Spleen (tissue), 11 donors: ENCODE measurements at regions not wholly inside any gene's neighbourhood (a gene's known extent, or its start where the extent isn't known, plus 50 kb on each side); places are given as distances from the start of the nearest gene placed in this dataset.

ENCODE experiments used
- DNase-seq: peaks from one replicate; pipeline ENCODE4 v3.0.0-alpha.2; 2020
- H3K27ac ChIP-seq, 8 donors: fragments of 200-600 bp; sonication (generic) in 7 of 8; 1 replicate in 4 of 8; 2 replicates in 4 of 8; pipeline versions ENCODE4 v1.5.0 to v1.8.0; 2016 to 2021; ENCODE audit warnings: inconsistent platforms in 4 of 8, mild to moderate bottlenecking in 4 of 8, moderate library complexity in 1 of 8
- H3K27me3 ChIP-seq, 7 donors: fragments of 200-600 bp; sonication (generic) in 6 of 7; replicated peaks in 1 of 7; 1 replicate in 4 of 7; 2 replicates in 3 of 7; pipeline versions ENCODE4 v1.5.0 to v1.8.0; 2016 to 2021; ENCODE audit warnings: inconsistent platforms in 3 of 7, mild to moderate bottlenecking in 1 of 7
- H3K36me3 ChIP-seq, 6 donors: fragments of 200-600 bp; sonication (generic) in 5 of 6; 1 replicate in 4 of 6; 2 replicates in 2 of 6; pipeline versions ENCODE4 v1.5.0 to v1.8.0; 2016 to 2021; ENCODE audit warnings: inconsistent platforms in 2 of 6
- H3K4me1 ChIP-seq, 6 donors: fragments of 200-600 bp; sonication (generic) in 5 of 6; 1 replicate in 3 of 6; 2 replicates in 3 of 6; pipeline versions ENCODE4 v1.5.0 to v1.8.0; 2016 to 2021; ENCODE audit warnings: inconsistent platforms in 3 of 6
- H3K4me3 ChIP-seq, 8 donors: fragments of 200-600 bp; sonication (generic) in 7 of 8; 1 replicate in 4 of 8; 2 replicates in 4 of 8; pipeline versions ENCODE4 v1.5.0 to v1.8.0; 2016 to 2021; ENCODE audit warnings: inconsistent platforms in 4 of 8, mild to moderate bottlenecking in 4 of 8, moderate library complexity in 2 of 8
- H3K9me3 ChIP-seq, 8 donors: fragments of 200-600 bp; sonication (generic) in 7 of 8; 1 replicate in 4 of 8; 2 replicates in 4 of 8; pipeline versions ENCODE4 v1.5.0 to v1.8.0; 2016 to 2021; ENCODE audit warnings: inconsistent platforms in 4 of 8
- CTCF ChIP-seq, 11 experiments: fragments of 200-600 bp in 7 of 11; fragments of 450-650 bp in 4 of 11; sonication (generic) in 4 of 11; IDR thresholded peaks in 8 of 11; conservative IDR thresholded peaks in 3 of 11; 1 replicate in 7 of 11; 2 replicates in 4 of 11; pipeline versions ENCODE4 v1.4.0 to v1.8.0; 2016 to 2021; ENCODE audit warnings: antibody characterized with exemption in 11 of 11, inconsistent platforms in 4 of 11, mild to moderate bottlenecking in 1 of 11
- POLR2A ChIP-seq, 3 donors: fragments of 450-650 bp; IDR thresholded peaks; one replicate each; pipeline ENCODE4 v1.5.1; 2017; ENCODE audit warnings: antibody characterized with exemption in 3 of 3, mild to moderate bottlenecking in 1 of 3
- POLR2AphosphoS5 ChIP-seq, 3 donors: sonication (generic); formaldehyde crosslinking; IDR thresholded peaks; one replicate each; pipeline ENCODE4 v1.5.1; 2017; ENCODE audit warnings: antibody characterized with exemption in 3 of 3
- WGBS, 5 donors: extraction: QIAGEN DNeasy Blood & Tissue Kit in 3 of 5; methylation state at CpG; one replicate each; pipeline versions ENCODE4 v1.1.5 to v1.1.7; 2013 to 2018; 5-methylcytosine and 5-hydroxymethylcytosine counted together
- intact Hi-C: fragments of 100-400 bp; cut with DNase I; formaldehyde crosslinking; loops from one replicate; pipeline ENCODE4 v1.15.0; 2023; ENCODE audit warnings: low total_unique reads
- small RNA-seq, 4 donors: library from RNA; depleted of rRNA; stranded (forward); fragments of <200 nt; gene quantifications; one replicate each; pipeline ENCODE3, GENCODE V24; 2016
- donor health status: healthy with polysubstance abuse.
- donor health status: DM: no; HTN: no; CAD: no; lungs with moderate emphysema.
- donor health status: DM: no; HTN: no; CAD: no.
- donor health status: Bipolar disorder and iron deficiency.
- donor health status: healthy.
- donor health status: DM: no; HTN: no; CAD: no.
- donor health status: DM: yes; HTN: yes; CAD: no.

GRCh38 chr11:8858808-8859207 is 52.2 kb upstream of the AKIP1 start:
- H3K4me3 ChIP-seq: no peak overlapping the region
- H3K36me3 ChIP-seq: no peaks in the 10 kb centered on the region
- H3K27ac ChIP-seq: peak overlapping the region in 1 of 8 donors; percentile 6
- no peak for DNase-seq
- TF ChIP-seq POLR2AphosphoS5 (IDR thresholded peaks at IDR 0.05) (no peak), CTCF (IDR thresholded peaks at IDR 0.05 in 8 of 11, conservative IDR thresholded peaks at IDR 0.05 in 3 of 11) (no peak), POLR2A (IDR thresholded peaks at IDR 0.05) (no peak)
- no peaks in the 10 kb centered on the region for H3K9me3 ChIP-seq
- whole genome bisulfite sequencing, 5 donors: 70 to 92% (median 74%) methylated on average over 2 of the region's 2 CpGs
- H3K4me1 ChIP-seq: peaks cover 0 to 26% (median 8%) of the 10 kb centered on the region in 6 donors
- intact Hi-C loops: no loop called here
- no peaks in the 10 kb centered on the region for H3K27me3 ChIP-seq

Small RNA genes in the stretch of these regions (small RNA-seq; reads per million reads assigned to genes)
- 0 to 0.06 (median 0) reads per million in 4 donors for gene RNA5SP330
